ENCODE measurements at regions not wholly inside any gene's neighbourhood (a gene's known extent, or its start where the extent isn't known, plus 50 kb on each side); places are given as distances from the start of the nearest gene placed in this dataset.

DNA sequence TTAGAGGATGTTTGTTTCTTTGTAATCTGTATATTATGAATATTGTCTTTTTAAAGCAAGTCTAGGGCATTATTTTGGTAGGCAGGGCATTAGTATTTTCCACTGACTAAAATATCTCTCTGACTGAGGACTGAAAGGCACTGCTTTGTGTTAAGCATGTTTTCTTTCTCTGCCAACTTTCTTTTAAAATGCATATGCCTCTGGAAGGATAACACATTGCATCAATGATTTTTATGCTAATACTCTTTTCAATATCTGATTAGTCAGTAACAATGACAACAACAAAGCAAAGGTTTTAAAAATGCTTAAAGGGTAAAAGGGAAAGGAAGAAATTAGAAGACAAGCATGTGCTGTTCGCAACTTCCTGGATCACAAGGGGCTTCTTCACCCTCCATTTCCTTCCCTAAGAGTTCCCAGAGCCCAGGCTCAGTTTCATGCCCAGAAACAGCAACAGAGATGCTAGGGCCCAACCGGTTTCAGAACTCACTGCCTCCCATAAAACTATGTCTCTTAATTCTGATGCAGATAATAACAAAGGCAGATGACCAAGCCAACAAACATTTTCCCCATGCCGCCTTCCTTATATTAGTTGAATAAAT is 786.8 kb upstream of the ACVR2A start:
- Histone ChIP-seq H3K4me3 (ENCODE audit: low read length in 3 of 3) (no peak overlapping the region), H3K36me3 (ENCODE audit: control insufficient read depth in 2 of 3, insufficient read depth in 3 of 3, low read length in 3 of 3) (no peaks in the 10 kb centered on the region), H3K9me3 (ENCODE audit: control insufficient read depth in 2 of 3, insufficient read depth in 1 of 3, low read length in 3 of 3) (peaks cover 0 to 2% (median 0%) of the 10 kb centered on the region in 3 donors), H3K9ac (ENCODE audit: low read length in 3 of 3) (no peak overlapping the region), H3K4me1 (ENCODE audit: control insufficient read depth in 2 of 3, insufficient read depth in 2 of 3, low read depth in 1 of 3, low read length in 3 of 3) (no peaks in the 10 kb centered on the region), H3K27me3 (ENCODE audit: control insufficient read depth, insufficient read depth, low read length) (no peaks in the 10 kb centered on the region), H3K27ac (ENCODE audit: low read depth in 2 of 2, low read length in 2 of 2) (no peak overlapping the region)
- TF ChIP-seq, protein P1, sequence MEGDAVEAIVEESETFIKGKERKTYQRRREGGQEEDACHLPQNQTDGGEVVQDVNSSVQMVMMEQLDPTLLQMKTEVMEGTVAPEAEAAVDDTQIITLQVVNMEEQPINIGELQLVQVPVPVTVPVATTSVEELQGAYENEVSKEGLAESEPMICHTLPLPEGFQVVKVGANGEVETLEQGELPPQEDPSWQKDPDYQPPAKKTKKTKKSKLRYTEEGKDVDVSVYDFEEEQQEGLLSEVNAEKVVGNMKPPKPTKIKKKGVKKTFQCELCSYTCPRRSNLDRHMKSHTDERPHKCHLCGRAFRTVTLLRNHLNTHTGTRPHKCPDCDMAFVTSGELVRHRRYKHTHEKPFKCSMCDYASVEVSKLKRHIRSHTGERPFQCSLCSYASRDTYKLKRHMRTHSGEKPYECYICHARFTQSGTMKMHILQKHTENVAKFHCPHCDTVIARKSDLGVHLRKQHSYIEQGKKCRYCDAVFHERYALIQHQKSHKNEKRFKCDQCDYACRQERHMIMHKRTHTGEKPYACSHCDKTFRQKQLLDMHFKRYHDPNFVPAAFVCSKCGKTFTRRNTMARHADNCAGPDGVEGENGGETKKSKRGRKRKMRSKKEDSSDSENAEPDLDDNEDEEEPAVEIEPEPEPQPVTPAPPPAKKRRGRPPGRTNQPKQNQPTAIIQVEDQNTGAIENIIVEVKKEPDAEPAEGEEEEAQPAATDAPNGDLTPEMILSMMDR (IDR thresholded peaks at IDR 0.05; ENCODE audit: borderline replicate concordance, extremely low read depth, insufficient read depth) = no peak
- intact Hi-C loops (cut with DNase I) = no loop called here
- no peak for DNase-seq
- FAIRE-seq = no peak

DNA sequence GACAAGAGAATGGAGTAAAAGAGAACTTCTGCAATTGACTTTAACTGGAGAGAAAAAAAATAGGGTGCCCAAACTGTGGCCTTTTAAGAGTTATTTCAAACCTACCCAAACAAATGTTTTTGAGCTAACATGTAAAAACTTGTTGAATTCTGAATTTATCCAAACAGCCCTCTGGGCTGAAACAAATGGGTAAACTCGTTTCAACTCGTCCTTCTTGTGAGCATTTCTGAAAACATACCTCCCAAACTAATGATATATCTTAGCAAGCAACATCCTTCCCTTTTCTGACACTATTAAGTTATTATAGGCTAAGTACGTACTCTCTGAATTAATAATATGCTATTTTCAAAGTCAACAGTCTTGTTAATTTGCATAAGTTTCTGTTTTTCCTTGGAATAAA is 793.0 kb upstream of the ACVR2A start:
- intact Hi-C loops (cut with DNase I) = no loop called here
- no peak for FAIRE-seq

DNA sequence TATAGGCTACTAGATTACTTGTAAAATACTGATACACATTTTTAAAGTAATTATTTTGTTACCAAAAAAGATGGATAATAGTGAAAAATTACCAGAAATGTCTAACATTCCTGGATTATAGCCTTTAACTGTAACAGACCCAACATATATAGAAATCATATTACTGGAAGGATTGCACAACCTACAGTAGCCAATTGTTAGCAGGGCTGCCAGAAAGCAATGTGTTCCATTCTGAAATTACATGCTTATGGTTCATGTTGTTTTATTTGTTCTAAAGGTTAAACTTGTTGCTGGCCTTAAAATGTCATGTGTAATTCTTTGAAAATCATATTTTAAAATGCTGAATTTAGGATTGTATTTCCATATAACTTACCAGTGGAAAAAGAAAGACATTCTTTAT is 793.6 kb upstream of the ACVR2A start:
- DNase-seq (no peak), FAIRE-seq (no peak)
- no peaks in the 10 kb centered on the region for H3K36me3 ChIP-seq (ENCODE audit: control insufficient read depth in 2 of 3, insufficient read depth in 3 of 3, low read length in 3 of 3)
- no peak overlapping the region for H3K9ac ChIP-seq (ENCODE audit: low read length in 3 of 3)
- TF ChIP-seq, protein P1 (IDR thresholded peaks at IDR 0.05; ENCODE audit: borderline replicate concordance, extremely low read depth, insufficient read depth) = no peak
- no peaks in the 10 kb centered on the region for H3K4me1 ChIP-seq (ENCODE audit: control insufficient read depth in 2 of 3, insufficient read depth in 2 of 3, low read depth in 1 of 3, low read length in 3 of 3)
- no peak overlapping the region for H3K27ac ChIP-seq (ENCODE audit: low read depth in 2 of 2, low read length in 2 of 2)
- H3K9me3 ChIP-seq (ENCODE audit: control insufficient read depth in 2 of 3, insufficient read depth in 1 of 3, low read length in 3 of 3) = peaks cover 0 to 2% (median 0%) of the 10 kb centered on the region in 3 donors
- H3K27me3 ChIP-seq (ENCODE audit: control insufficient read depth, insufficient read depth, low read length) = no peaks in the 10 kb centered on the region
- H3K4me3 ChIP-seq (ENCODE audit: low read length in 3 of 3) = no peak overlapping the region
- intact Hi-C loops (cut with DNase I) = no loop called here

More for the DNA sequence above, 793.0 kb upstream of the ACVR2A start:
- Histone ChIP-seq H3K9ac (ENCODE audit: low read length in 3 of 3) (no peak overlapping the region), H3K4me1 (ENCODE audit: control insufficient read depth in 2 of 3, insufficient read depth in 2 of 3, low read depth in 1 of 3, low read length in 3 of 3) (no peaks in the 10 kb centered on the region), H3K27me3 (ENCODE audit: control insufficient read depth, insufficient read depth, low read length) (no peaks in the 10 kb centered on the region), H3K27ac (ENCODE audit: low read depth in 2 of 2, low read length in 2 of 2) (no peak overlapping the region), H3K4me3 (ENCODE audit: low read length in 3 of 3) (no peak overlapping the region), H3K36me3 (ENCODE audit: control insufficient read depth in 2 of 3, insufficient read depth in 3 of 3, low read length in 3 of 3) (no peaks in the 10 kb centered on the region), H3K9me3 (ENCODE audit: control insufficient read depth in 2 of 3, insufficient read depth in 1 of 3, low read length in 3 of 3) (peaks cover 0 to 2% (median 0%) of the 10 kb centered on the region in 3 donors)
- DNase-seq = no peak
- TF ChIP-seq, protein P1 (IDR thresholded peaks at IDR 0.05; ENCODE audit: borderline replicate concordance, extremely low read depth, insufficient read depth) = no peak

DNA sequence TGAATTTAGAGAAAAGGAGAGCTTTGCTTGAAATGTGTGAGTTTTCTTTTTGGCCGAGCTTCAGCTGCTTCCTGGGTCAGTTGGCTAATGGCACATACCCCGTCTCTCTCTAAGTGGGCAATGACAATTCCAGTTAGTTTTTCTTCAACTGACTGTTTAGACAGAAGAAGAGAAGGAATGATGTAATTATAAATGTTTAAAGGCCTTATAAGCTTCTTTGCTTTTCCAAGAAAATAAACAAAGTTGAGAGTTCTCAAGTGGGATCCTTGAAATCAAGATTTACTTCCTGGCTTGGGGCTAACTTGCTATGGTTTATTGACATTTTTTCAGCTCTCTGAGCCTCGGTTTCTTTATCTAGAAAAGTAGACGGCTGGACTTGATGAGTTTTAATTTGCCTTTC is 794.9 kb upstream of the ACVR2A start:
- no peak overlapping the region for H3K4me3 ChIP-seq (ENCODE audit: low read length in 3 of 3)
- no peak for FAIRE-seq
- no peak overlapping the region for H3K27ac ChIP-seq (ENCODE audit: low read depth in 2 of 2, low read length in 2 of 2)
- DNase-seq = no peak
- no peaks in the 10 kb centered on the region for H3K27me3 ChIP-seq (ENCODE audit: control insufficient read depth, insufficient read depth, low read length)
- TF ChIP-seq, protein P1 (IDR thresholded peaks at IDR 0.05; ENCODE audit: borderline replicate concordance, extremely low read depth, insufficient read depth) = no peak
- intact Hi-C loops (cut with DNase I) = no loop called here
- no peak overlapping the region for H3K9ac ChIP-seq (ENCODE audit: low read length in 3 of 3)
- H3K36me3 ChIP-seq (ENCODE audit: control insufficient read depth in 2 of 3, insufficient read depth in 3 of 3, low read length in 3 of 3) = no peaks in the 10 kb centered on the region
- H3K4me1 ChIP-seq (ENCODE audit: control insufficient read depth in 2 of 3, insufficient read depth in 2 of 3, low read depth in 1 of 3, low read length in 3 of 3) = no peaks in the 10 kb centered on the region
- H3K9me3 ChIP-seq (ENCODE audit: control insufficient read depth in 2 of 3, insufficient read depth in 1 of 3, low read length in 3 of 3) = peaks cover 0 to 2% (median 0%) of the 10 kb centered on the region in 3 donors

Data from kidney (tissue), 13 donors.